Calu3 (cell line): ENCODE measurements at regions not wholly inside any gene's neighbourhood (a gene's known extent, or its start where the extent isn't known, plus 50 kb on each side); places are given as distances from the start of the nearest gene placed in this dataset.
A peak's percentile ranks its signal among the peaks of the same experiment; 100 is the strongest.
"Not testable (repeated sequence)": the region's sequence is repeated elsewhere in the genome, so short reads cannot be mapped to it uniquely, and the experiment has no call there.

Source experiments
- BruUV-seq: library from RNA; stranded (reverse); fragments of 400-500 nt; replicated peaks from 2 replicates; lab custom pipeline; 2021; lab: Mats Ljungman, UMichigan
- CTCF ChIA-PET: fragments of 300-600 bp; sonication (Branson Sonifier 250); formaldehyde crosslinking; loops from one replicate; lab custom pipeline; 2022; ENCODE audit warnings: antibody characterized with exemption; lab: Charles Lee
- DNase-seq: peaks from one replicate; pipeline ENCODE4 v3.0.0; 2022
- H3K27ac Mint-ChIP-seq: one replicate; pipeline ENCODE4 v1.8.0; 2022; ENCODE audit warnings: mixed read lengths; ENCODE audit not compliant: unreplicated experiment
- H3K27me3 Mint-ChIP-seq: one replicate; pipeline ENCODE4 v1.8.0; 2022; ENCODE audit warnings: mixed read lengths; ENCODE audit not compliant: unreplicated experiment
- H3K36me3 Mint-ChIP-seq: one replicate; pipeline ENCODE4 v1.8.0; 2022; ENCODE audit warnings: mild to moderate bottlenecking, moderate library complexity, mixed read lengths; ENCODE audit not compliant: insufficient read depth, unreplicated experiment
- H3K4me1 Mint-ChIP-seq: one replicate; pipeline ENCODE4 v1.8.0; 2022; ENCODE audit warnings: mild to moderate bottlenecking, low read depth, mixed read lengths; ENCODE audit not compliant: unreplicated experiment
- H3K4me3 Mint-ChIP-seq: one replicate; pipeline ENCODE4 v1.8.0; 2022; ENCODE audit warnings: mild to moderate bottlenecking, low read depth, moderate library complexity, mixed read lengths; ENCODE audit not compliant: unreplicated experiment
- H3K9me3 Mint-ChIP-seq: one replicate; pipeline ENCODE4 v1.8.0; 2022; ENCODE audit warnings: low read depth, mixed read lengths; ENCODE audit not compliant: unreplicated experiment
- intact Hi-C: fragments of 100-400 bp; cut with micrococcal nuclease; formaldehyde crosslinking; loops from one replicate; pipeline ENCODE4 v1.10.0; 2022; ENCODE audit not compliant: unreplicated experiment

DNA sequence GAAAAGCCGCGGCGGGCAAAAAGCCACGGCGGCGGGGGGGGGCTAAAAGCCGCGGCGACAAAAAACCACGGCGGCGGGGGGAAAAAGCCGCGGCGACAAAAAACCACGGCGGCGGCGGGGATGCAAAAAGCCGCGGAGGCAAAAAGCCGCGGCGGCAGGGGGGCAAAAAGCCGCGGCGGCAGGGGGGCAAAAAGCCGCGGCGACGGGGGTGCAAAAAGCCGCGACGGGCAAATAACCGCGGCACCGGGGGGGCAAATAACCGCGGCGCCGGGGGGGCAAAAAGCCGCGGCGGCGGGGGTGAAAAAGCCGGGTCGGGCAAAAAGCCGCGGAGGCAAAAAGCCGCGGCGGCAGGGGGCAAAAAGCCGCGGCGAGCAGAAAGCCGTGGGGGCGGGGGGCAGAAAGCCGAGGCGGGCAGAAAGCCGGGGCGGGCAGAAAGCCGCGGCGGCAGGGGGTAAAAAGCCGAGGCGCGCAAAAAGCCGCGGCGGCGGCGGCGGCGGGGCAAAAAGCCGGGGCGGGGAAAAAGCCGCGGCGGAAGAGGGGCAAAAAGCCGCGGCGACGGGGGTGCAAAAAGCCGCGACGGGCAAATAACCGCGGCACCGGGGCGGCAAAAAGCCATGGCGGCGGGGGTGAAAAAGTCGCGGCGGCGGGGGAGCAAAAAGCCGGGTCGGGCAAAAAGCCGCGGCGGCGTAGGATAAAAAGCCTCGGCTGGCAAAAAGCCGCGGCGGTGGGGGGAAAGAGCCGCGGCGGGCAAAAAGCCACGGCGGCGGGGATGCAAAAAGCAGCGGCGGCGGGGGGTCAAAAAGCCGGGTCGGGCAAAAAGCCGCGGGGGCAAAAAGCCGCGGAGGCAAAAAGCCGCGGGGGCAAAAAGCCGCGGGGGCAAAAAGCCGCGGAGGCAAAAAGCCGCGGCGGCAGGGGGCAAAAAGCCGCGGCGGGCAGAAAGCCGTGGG, 1632.4 kb downstream of the RPIA start:
- BruUV-seq, CTCF ChIA-PET, H3K27ac Mint-ChIP-seq, H3K27me3 Mint-ChIP-seq, H3K4me1 Mint-ChIP-seq, DNase-seq, H3K9me3 Mint-ChIP-seq, H3K36me3 Mint-ChIP-seq, intact Hi-C loops: not testable (repeated sequence)
- peak overlapping the region; percentile 65 for H3K4me3 Mint-ChIP-seq

DNA sequence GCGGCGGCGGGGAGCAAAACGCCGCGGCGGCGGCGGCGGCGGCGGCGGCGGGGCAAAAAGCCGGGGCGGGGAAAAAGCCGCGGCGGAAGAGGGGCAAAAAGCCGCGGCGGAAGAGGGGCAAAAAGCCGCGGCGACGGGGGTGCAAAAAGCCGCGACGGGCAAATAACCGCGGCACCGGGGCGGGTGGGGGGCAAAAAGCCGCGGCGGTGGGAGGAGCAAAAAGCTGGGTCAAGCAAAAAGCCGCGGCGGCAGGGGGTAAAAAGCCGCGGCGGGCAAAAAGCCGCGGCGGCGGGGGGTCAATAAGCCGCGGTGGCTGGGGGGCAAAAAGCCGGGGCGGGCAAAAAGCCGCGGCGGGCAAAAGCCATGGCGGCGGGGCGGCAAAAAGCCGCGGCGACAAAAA, 1633.2 kb downstream of the RPIA start:
- intact Hi-C loops, BruUV-seq, CTCF ChIA-PET, H3K27ac Mint-ChIP-seq, H3K36me3 Mint-ChIP-seq, DNase-seq, H3K27me3 Mint-ChIP-seq, H3K4me1 Mint-ChIP-seq, H3K9me3 Mint-ChIP-seq: not testable (repeated sequence)
- H3K4me3 Mint-ChIP-seq, result peak overlapping the region; percentile 65

DNA sequence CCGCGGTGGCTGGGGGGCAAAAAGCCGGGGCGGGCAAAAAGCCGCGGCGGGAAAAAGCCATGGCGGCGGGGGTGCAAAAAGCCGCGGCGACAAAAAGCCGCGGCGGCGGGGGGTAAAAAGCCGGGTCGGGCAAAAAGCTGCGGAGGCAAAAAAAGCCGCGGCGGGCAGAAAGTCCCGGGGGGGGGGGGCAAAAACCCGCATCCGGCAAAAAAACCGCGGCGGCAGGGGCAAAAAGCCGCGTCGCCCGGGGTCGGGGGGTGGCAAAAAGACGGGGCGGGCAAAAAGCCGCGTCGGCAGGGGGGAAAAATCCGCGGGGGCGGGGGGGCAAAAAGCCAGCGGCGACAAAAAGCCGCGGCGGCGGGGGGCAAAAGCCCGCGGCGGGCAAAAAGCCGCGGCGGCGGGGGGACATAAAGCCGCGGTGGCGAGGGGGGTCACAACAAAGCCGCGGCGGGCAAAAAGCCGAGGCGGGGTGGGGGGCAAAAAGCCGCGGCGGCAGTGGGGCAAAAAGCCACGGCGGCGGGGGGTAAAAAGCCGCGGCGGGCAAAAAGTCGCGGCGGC, 1634.4 kb downstream of the RPIA start:
- DNase-seq, BruUV-seq, H3K36me3 Mint-ChIP-seq, H3K4me3 Mint-ChIP-seq, CTCF ChIA-PET, H3K4me1 Mint-ChIP-seq, intact Hi-C loops, H3K9me3 Mint-ChIP-seq, H3K27ac Mint-ChIP-seq: not testable (repeated sequence)
- H3K27me3 Mint-ChIP-seq, result peaks cover 13% of the 10 kb centered on the region

- DNase-seq, H3K27me3 Mint-ChIP-seq, H3K4me3 Mint-ChIP-seq, H3K4me1 Mint-ChIP-seq, BruUV-seq, H3K27ac Mint-ChIP-seq, H3K36me3 Mint-ChIP-seq, H3K9me3 Mint-ChIP-seq, intact Hi-C loops, CTCF ChIA-PET: not testable (repeated sequence)
Measured at GRCh38 chr2:90355546-90355945, 1664.1 kb downstream of the RPIA start.

GRCh38 chr2:90359344-90359743, 1667.9 kb downstream of the RPIA start:
- DNase-seq, intact Hi-C loops, H3K36me3 Mint-ChIP-seq, H3K27ac Mint-ChIP-seq, BruUV-seq, H3K27me3 Mint-ChIP-seq, H3K4me3 Mint-ChIP-seq, H3K9me3 Mint-ChIP-seq, CTCF ChIA-PET, H3K4me1 Mint-ChIP-seq: not testable (repeated sequence)

- DNase-seq, H3K9me3 Mint-ChIP-seq, H3K4me1 Mint-ChIP-seq, CTCF ChIA-PET, H3K27me3 Mint-ChIP-seq, intact Hi-C loops, BruUV-seq, H3K36me3 Mint-ChIP-seq, H3K4me3 Mint-ChIP-seq, H3K27ac Mint-ChIP-seq: not testable (repeated sequence)
Measured at GRCh38 chr2:90359887-90360730, 1668.6 kb downstream of the RPIA start.

- BruUV-seq, result not testable (repeated sequence)
Measured at GRCh38 chr2:90360731-90361035, 1669.2 kb downstream of the RPIA start.

More at GRCh38 chr2:90360731-90361035, 1669.2 kb downstream of the RPIA start:
- intact Hi-C loops, H3K36me3 Mint-ChIP-seq, H3K4me1 Mint-ChIP-seq, CTCF ChIA-PET, H3K4me3 Mint-ChIP-seq, DNase-seq, H3K27me3 Mint-ChIP-seq, H3K27ac Mint-ChIP-seq, H3K9me3 Mint-ChIP-seq: not testable (repeated sequence)
